ENCODE measurements at regions not wholly inside any gene's neighbourhood (a gene's known extent, or its start where the extent isn't known, plus 50 kb on each side); places are given as distances from the start of the nearest gene placed in this dataset.

- intact Hi-C loops (cut with DNase I; ENCODE audit: low total_unique reads), result no loop called here
- Histone ChIP-seq H3K36me3 (no peaks in the 10 kb centered on the region), H3K9me3 (no peaks in the 10 kb centered on the region), H3K27me3 (no peaks in the 10 kb centered on the region), H3K4me3 (no peak overlapping the region), H3K4me1 (no peaks in the 10 kb centered on the region), H3K27ac (no peak overlapping the region)
- no peak for DNase-seq
- no peak for TF ChIP-seq CTCF (IDR thresholded peaks at IDR 0.05 in 4 of 5, conservative IDR thresholded peaks at IDR 0.05 in 1 of 5)
- TF ChIP-seq POLR2A (IDR thresholded peaks at IDR 0.05), result no peak
- in situ Hi-C loops (cut with MboI; ENCODE audit: low sequenced_read_pairs in 4 of 4), result loop anchor here in 1 of 4 donors (25.0 kb wide), 1 partner anchor 109 kb away; no protein-coding TSS in a partner anchor
- ATAC-seq, result no peak
Measured at GRCh38 chr20:7452890-7453289, 487.4 kb downstream of the HAO1 start.

- Histone ChIP-seq H3K4me3 (no peak overlapping the region), H3K36me3 (no peaks in the 10 kb centered on the region), H3K9me3 (no peaks in the 10 kb centered on the region), H3K27me3 (no peaks in the 10 kb centered on the region), H3K27ac (no peak overlapping the region), H3K4me1 (no peaks in the 10 kb centered on the region)
- no peak for DNase-seq
- TF ChIP-seq CTCF (IDR thresholded peaks at IDR 0.05 in 4 of 5, conservative IDR thresholded peaks at IDR 0.05 in 1 of 5) (no peak), POLR2A (IDR thresholded peaks at IDR 0.05) (no peak)
- intact Hi-C loops (cut with DNase I; ENCODE audit: low total_unique reads), result no loop called here
- ATAC-seq, result no peak
- in situ Hi-C loops (cut with MboI; ENCODE audit: low sequenced_read_pairs in 4 of 4), result loop anchor here in 1 of 4 donors (25.0 kb wide), 1 partner anchor 108 kb away; no protein-coding TSS in a partner anchor
Measured at GRCh38 chr20:7454047-7454446, 486.2 kb downstream of the HAO1 start.

GRCh38 chr20:7458459-7458858, 481.8 kb downstream of the HAO1 start:
- H3K4me1 ChIP-seq, result no peaks in the 10 kb centered on the region
- H3K27me3 ChIP-seq, result no peaks in the 10 kb centered on the region
- no peak overlapping the region for H3K4me3 ChIP-seq
- ATAC-seq (no peak), DNase-seq (no peak)
- H3K27ac ChIP-seq, result no peak overlapping the region
- H3K9me3 ChIP-seq, result no peaks in the 10 kb centered on the region
- TF ChIP-seq POLR2A (IDR thresholded peaks at IDR 0.05), result no peak
- TF ChIP-seq CTCF (IDR thresholded peaks at IDR 0.05 in 4 of 5, conservative IDR thresholded peaks at IDR 0.05 in 1 of 5), result no peak
- in situ Hi-C loops (cut with MboI; ENCODE audit: low sequenced_read_pairs in 4 of 4), result loop anchor here in 1 of 4 donors (25.0 kb wide), 1 partner anchor 104 kb away; no protein-coding TSS in a partner anchor
- H3K36me3 ChIP-seq, result no peaks in the 10 kb centered on the region
- intact Hi-C loops (cut with DNase I; ENCODE audit: low total_unique reads), result no loop called here

GRCh38 chr20:7459083-7459482, 481.2 kb downstream of the HAO1 start:
- H3K27me3 ChIP-seq, result no peaks in the 10 kb centered on the region
- H3K9me3 ChIP-seq, result no peaks in the 10 kb centered on the region
- H3K36me3 ChIP-seq, result no peaks in the 10 kb centered on the region
- H3K4me1 ChIP-seq, result no peaks in the 10 kb centered on the region
- H3K4me3 ChIP-seq, result no peak overlapping the region
- ATAC-seq, result no peak
- no peak for DNase-seq
- no peak overlapping the region for H3K27ac ChIP-seq
- in situ Hi-C loops (cut with MboI; ENCODE audit: low sequenced_read_pairs in 4 of 4), result loop anchor here in 1 of 4 donors (25.0 kb wide), 1 partner anchor 103 kb away; no protein-coding TSS in a partner anchor
- intact Hi-C loops (cut with DNase I; ENCODE audit: low total_unique reads), result no loop called here
- TF ChIP-seq CTCF (IDR thresholded peaks at IDR 0.05 in 4 of 5, conservative IDR thresholded peaks at IDR 0.05 in 1 of 5) (no peak), POLR2A (IDR thresholded peaks at IDR 0.05) (no peak)

GRCh38 chr20:7463290-7463689, 477.0 kb downstream of the HAO1 start:
- intact Hi-C loops (cut with DNase I; ENCODE audit: low total_unique reads), result no loop called here
- no peak for TF ChIP-seq POLR2A (IDR thresholded peaks at IDR 0.05)
- TF ChIP-seq CTCF (IDR thresholded peaks at IDR 0.05 in 4 of 5, conservative IDR thresholded peaks at IDR 0.05 in 1 of 5), result no peak
- DNase-seq (no peak), ATAC-seq (no peak)
- H3K36me3 ChIP-seq, result no peaks in the 10 kb centered on the region
- H3K4me1 ChIP-seq, result no peaks in the 10 kb centered on the region
- H3K9me3 ChIP-seq, result no peaks in the 10 kb centered on the region
- H3K27ac ChIP-seq, result no peak overlapping the region
- in situ Hi-C loops (cut with MboI; ENCODE audit: low sequenced_read_pairs in 4 of 4), result loop anchor here in 1 of 4 donors (25.0 kb wide), 1 partner anchor 99 kb away; no protein-coding TSS in a partner anchor
- no peak overlapping the region for H3K4me3 ChIP-seq
- no peaks in the 10 kb centered on the region for H3K27me3 ChIP-seq
